ENCODE measurements at regions not wholly inside any gene's neighbourhood (a gene's known extent, or its start where the extent isn't known, plus 50 kb on each side); places are given as distances from the start of the nearest gene placed in this dataset.

- TF ChIP-seq, protein P1, sequence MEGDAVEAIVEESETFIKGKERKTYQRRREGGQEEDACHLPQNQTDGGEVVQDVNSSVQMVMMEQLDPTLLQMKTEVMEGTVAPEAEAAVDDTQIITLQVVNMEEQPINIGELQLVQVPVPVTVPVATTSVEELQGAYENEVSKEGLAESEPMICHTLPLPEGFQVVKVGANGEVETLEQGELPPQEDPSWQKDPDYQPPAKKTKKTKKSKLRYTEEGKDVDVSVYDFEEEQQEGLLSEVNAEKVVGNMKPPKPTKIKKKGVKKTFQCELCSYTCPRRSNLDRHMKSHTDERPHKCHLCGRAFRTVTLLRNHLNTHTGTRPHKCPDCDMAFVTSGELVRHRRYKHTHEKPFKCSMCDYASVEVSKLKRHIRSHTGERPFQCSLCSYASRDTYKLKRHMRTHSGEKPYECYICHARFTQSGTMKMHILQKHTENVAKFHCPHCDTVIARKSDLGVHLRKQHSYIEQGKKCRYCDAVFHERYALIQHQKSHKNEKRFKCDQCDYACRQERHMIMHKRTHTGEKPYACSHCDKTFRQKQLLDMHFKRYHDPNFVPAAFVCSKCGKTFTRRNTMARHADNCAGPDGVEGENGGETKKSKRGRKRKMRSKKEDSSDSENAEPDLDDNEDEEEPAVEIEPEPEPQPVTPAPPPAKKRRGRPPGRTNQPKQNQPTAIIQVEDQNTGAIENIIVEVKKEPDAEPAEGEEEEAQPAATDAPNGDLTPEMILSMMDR (optimal IDR thresholded peaks at IDR 0.05 in 1 of 3, IDR thresholded peaks at IDR 0.05 in 1 of 3, conservative IDR thresholded peaks at IDR 0.05 in 1 of 3; ENCODE audit: extremely low read depth in 1 of 3, insufficient read depth in 2 of 3, low read length in 3 of 3): no peak
- TF ChIP-seq EZH2 (IDR thresholded peaks at IDR 0.05; ENCODE audit: low read length): no peak
Observed at GRCh38 chr2:67881816-67882215, 181.0 kb downstream of the C1D start.
